Activated naive CD4-positive, alpha-beta T cell treated with anti-CD3 and anti-CD28 coated beads, Interleukin-2, amount 10 ng/mL, durations not matched to agents 7 days and 5 days (primary cell): ENCODE measurements at regions not wholly inside any gene's neighbourhood (a gene's known extent, or its start where the extent isn't known, plus 50 kb on each side); places are given as distances from the start of the nearest gene placed in this dataset.
A peak's percentile ranks its signal among the peaks of the same experiment; 100 is the strongest.

Experiments
- CTCF ChIA-PET: fragments of 350-600 bp; sonication (Branson Sonifier 250); formaldehyde crosslinking; loops from one replicate; lab custom pipeline; 2021; ENCODE audit warnings: antibody characterized with exemption; lab: Charles Lee
- DNase-seq: peaks from one replicate; pipeline ENCODE4 v3.0.0-alpha.2; 2020
- H3K27ac Mint-ChIP-seq: one replicate; pipeline ENCODE4 v1.8.0; 2021; ENCODE audit warnings: mild to moderate bottlenecking, moderate library complexity, mixed read lengths
- H3K27me3 Mint-ChIP-seq: one replicate; pipeline ENCODE4 v1.8.0; 2021; ENCODE audit warnings: mild to moderate bottlenecking, mixed read lengths
- H3K36me3 Mint-ChIP-seq: one replicate; pipeline ENCODE4 v1.8.0; 2021; ENCODE audit warnings: mixed read lengths
- H3K4me1 Mint-ChIP-seq: one replicate; pipeline ENCODE4 v1.8.0; 2021; ENCODE audit warnings: mixed read lengths
- H3K4me3 Mint-ChIP-seq: one replicate; pipeline ENCODE4 v1.8.0; 2021; ENCODE audit warnings: mild to moderate bottlenecking, moderate library complexity, mixed read lengths
- H3K9me3 Mint-ChIP-seq: one replicate; pipeline ENCODE4 v1.8.0; 2021; ENCODE audit warnings: mixed read lengths

GRCh38 chr5:74167206-74167929 lies 473.2 kb downstream of the ENC1 start:
- no peaks in the 10 kb centered on the region for H3K36me3 Mint-ChIP-seq
- H3K4me3 Mint-ChIP-seq: no peak overlapping the region
- no peaks in the 10 kb centered on the region for H3K9me3 Mint-ChIP-seq
- H3K27me3 Mint-ChIP-seq: peaks cover 12% of the 10 kb centered on the region
- H3K27ac Mint-ChIP-seq: no peak overlapping the region
- no peaks in the 10 kb centered on the region for H3K4me1 Mint-ChIP-seq
- CTCF ChIA-PET: no interaction called here
- no peak for DNase-seq

GRCh38 chr5:74166064-74166463 lies 474.5 kb downstream of the ENC1 start:
- no peak for DNase-seq
- H3K4me1 Mint-ChIP-seq: no peaks in the 10 kb centered on the region
- CTCF ChIA-PET: no interaction called here
- no peak overlapping the region for H3K27ac Mint-ChIP-seq
- no peak overlapping the region for H3K4me3 Mint-ChIP-seq
- no peaks in the 10 kb centered on the region for H3K36me3 Mint-ChIP-seq
- no peaks in the 10 kb centered on the region for H3K9me3 Mint-ChIP-seq
- H3K27me3 Mint-ChIP-seq: peaks cover 12% of the 10 kb centered on the region

GRCh38 chr5:74164725-74165235 lies 475.7 kb downstream of the ENC1 start:
- Mint-ChIP-seq H3K27me3 (peaks cover 8% of the 10 kb centered on the region), H3K4me1 (no peaks in the 10 kb centered on the region), H3K4me3 (no peak overlapping the region), H3K9me3 (no peaks in the 10 kb centered on the region), H3K27ac (peak overlapping the region; percentile 42), H3K36me3 (no peaks in the 10 kb centered on the region)
- DNase-seq: no peak
- CTCF ChIA-PET: no interaction called here

- Mint-ChIP-seq H3K27ac (no peak overlapping the region), H3K4me1 (no peaks in the 10 kb centered on the region), H3K36me3 (no peaks in the 10 kb centered on the region), H3K4me3 (no peak overlapping the region), H3K27me3 (peaks cover 8% of the 10 kb centered on the region), H3K9me3 (no peaks in the 10 kb centered on the region)
- DNase-seq: no peak
- CTCF ChIA-PET: no interaction called here
These were observed 478.0 kb downstream of the ENC1 start for GRCh38 chr5:74162524-74162923.

DNA sequence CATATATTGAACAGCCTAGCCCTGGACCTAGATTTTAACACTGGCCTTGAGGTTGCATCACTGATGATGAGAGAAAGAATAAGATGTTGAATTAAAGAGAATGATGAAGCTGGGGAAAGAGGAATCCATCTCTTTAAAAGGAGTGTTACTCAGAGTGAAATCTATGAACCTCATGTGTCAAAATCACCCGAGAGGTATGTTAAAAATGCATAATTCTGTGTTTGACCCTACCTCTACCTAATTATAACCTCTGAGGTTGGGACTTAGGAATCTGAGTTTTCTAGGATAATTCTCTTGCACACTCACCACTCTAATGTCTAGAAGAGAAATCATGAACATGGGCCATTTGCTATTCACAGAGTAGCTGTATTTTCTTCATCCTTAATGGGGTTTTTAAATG lies 479.4 kb downstream of the ENC1 start:
- CTCF ChIA-PET: no interaction called here
- no peak overlapping the region for H3K4me3 Mint-ChIP-seq
- H3K36me3 Mint-ChIP-seq: no peaks in the 10 kb centered on the region
- H3K9me3 Mint-ChIP-seq: no peaks in the 10 kb centered on the region
- no peak overlapping the region for H3K27ac Mint-ChIP-seq
- peaks cover 8% of the 10 kb centered on the region for H3K27me3 Mint-ChIP-seq
- H3K4me1 Mint-ChIP-seq: no peaks in the 10 kb centered on the region
- no peak for DNase-seq

DNA sequence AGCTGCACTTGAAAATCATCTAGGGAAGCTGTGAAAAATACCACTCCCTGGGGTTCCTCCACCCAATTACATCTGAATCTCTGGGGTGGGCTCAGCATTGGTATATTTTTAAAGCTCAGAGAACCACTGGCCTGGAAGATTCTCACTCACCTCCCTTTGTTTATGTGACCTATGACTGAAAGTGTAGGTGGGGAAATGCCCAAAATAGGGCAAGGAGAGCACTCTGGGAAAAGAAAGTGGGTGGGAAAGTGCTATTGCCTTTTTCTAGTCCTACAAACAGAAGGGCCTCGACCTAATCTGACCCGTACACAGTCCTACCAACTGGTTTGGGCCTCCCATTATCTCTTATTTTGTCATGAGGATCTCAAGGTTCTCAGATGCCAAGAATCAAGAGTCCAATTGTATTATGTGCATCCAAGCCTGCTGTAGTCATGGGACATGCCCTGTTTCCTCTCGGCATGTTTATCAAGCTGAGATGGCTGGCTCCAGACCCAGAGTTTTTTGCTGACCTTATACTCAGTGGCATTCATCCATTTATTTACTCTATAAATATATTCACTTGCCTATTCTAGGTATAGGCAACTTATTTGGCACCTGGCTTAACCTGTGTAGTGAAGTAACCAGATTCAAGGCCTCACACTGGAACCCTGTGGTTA lies 483.7 kb downstream of the ENC1 start:
- Mint-ChIP-seq H3K4me1 (no peaks in the 10 kb centered on the region), H3K9me3 (no peaks in the 10 kb centered on the region), H3K27ac (no peak overlapping the region), H3K27me3 (no peaks in the 10 kb centered on the region), H3K4me3 (no peak overlapping the region), H3K36me3 (no peaks in the 10 kb centered on the region)
- CTCF ChIA-PET: no interaction called here
- DNase-seq: no peak

DNA sequence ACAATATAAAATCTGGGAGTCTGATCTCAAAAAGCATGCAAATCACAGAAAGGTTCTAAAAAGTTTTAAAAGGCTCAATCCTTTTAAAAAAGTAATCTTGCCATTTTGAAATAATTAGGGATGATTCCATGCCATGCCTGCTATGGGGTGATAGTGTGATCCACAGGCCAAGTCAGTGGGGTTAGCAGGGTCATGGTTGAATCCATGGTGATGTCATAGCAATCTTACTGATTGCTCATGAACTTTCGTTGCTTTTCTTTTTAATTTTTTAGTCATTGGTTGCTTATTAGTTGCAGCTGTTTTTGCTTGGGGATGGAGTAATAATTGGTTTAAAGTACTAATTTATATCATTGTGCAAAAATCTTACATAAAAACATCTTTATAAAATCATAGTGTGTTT lies 485.0 kb downstream of the ENC1 start:
- CTCF ChIA-PET: no interaction called here
- Mint-ChIP-seq H3K9me3 (no peaks in the 10 kb centered on the region), H3K36me3 (no peaks in the 10 kb centered on the region), H3K4me3 (no peak overlapping the region), H3K27me3 (no peaks in the 10 kb centered on the region), H3K27ac (no peak overlapping the region), H3K4me1 (no peaks in the 10 kb centered on the region)
- no peak for DNase-seq

DNA sequence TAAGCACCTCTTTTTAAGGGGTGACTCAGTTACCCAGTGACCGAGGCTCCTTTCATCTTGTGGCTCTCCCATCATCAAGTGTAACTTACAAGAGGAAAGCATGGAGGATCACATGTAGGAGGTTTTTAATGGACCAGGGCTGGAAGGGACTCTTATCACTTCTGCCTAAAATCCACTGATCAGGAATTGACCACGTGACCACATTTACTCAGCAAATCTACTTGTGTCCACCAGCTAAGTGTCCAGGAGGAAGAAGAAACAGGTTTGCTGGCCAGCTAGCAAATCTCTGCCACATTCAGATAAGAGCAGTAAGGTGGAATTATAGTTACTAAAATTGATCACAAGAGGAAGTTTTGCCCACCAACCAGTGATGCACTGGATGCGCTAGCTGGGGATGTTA lies 486.0 kb downstream of the ENC1 start:
- no peaks in the 10 kb centered on the region for H3K9me3 Mint-ChIP-seq
- H3K27me3 Mint-ChIP-seq: no peaks in the 10 kb centered on the region
- no peak overlapping the region for H3K27ac Mint-ChIP-seq
- CTCF ChIA-PET: no interaction called here
- no peak for DNase-seq
- H3K36me3 Mint-ChIP-seq: no peaks in the 10 kb centered on the region
- H3K4me1 Mint-ChIP-seq: no peaks in the 10 kb centered on the region
- no peak overlapping the region for H3K4me3 Mint-ChIP-seq

DNA sequence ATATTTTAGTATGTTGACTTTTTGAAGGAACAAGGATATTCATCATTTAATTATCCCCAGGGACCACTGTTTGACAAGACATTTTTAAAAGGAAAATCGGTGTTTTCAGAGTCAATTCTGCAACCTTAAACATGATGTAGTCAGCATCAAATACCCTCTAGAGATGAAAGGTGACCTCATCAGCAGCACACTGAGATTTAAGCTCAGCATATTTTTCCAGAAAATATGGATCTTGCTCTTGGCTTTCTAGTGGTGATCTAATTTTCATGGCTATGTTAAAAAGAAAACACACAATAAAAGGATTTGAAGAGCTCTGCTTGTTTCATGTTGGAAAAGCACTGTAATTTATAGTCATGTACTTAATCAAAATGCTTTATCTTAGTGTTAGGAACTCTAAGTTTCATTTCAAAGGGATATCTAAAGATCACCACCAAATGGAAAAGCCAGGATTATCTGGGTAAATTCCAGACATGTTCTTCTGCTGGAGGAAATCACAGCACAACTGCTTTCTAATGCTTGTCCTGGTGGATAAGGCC lies 487.2 kb downstream of the ENC1 start:
- H3K4me1 Mint-ChIP-seq: no peaks in the 10 kb centered on the region
- H3K27ac Mint-ChIP-seq: no peak overlapping the region
- H3K27me3 Mint-ChIP-seq: no peaks in the 10 kb centered on the region
- no peaks in the 10 kb centered on the region for H3K9me3 Mint-ChIP-seq
- CTCF ChIA-PET: no interaction called here
- no peaks in the 10 kb centered on the region for H3K36me3 Mint-ChIP-seq
- no peak overlapping the region for H3K4me3 Mint-ChIP-seq
- no peak for DNase-seq

- CTCF ChIA-PET: no interaction called here
- Mint-ChIP-seq H3K4me1 (no peaks in the 10 kb centered on the region), H3K4me3 (no peak overlapping the region)
These were observed 487.8 kb downstream of the ENC1 start for GRCh38 chr5:74152625-74153254.

GRCh38 chr5:74152136-74152535 lies 488.4 kb downstream of the ENC1 start:
- Mint-ChIP-seq H3K36me3 (no peaks in the 10 kb centered on the region), H3K9me3 (no peaks in the 10 kb centered on the region), H3K4me1 (no peaks in the 10 kb centered on the region), H3K27me3 (no peaks in the 10 kb centered on the region), H3K4me3 (no peak overlapping the region), H3K27ac (no peak overlapping the region)
- DNase-seq: no peak
- CTCF ChIA-PET: no interaction called here

More at GRCh38 chr5:74152625-74153254, 487.8 kb downstream of the ENC1 start:
- no peaks in the 10 kb centered on the region for H3K36me3 Mint-ChIP-seq
- H3K27ac Mint-ChIP-seq: no peak overlapping the region
- no peaks in the 10 kb centered on the region for H3K27me3 Mint-ChIP-seq
- no peaks in the 10 kb centered on the region for H3K9me3 Mint-ChIP-seq
- no peak for DNase-seq

DNA sequence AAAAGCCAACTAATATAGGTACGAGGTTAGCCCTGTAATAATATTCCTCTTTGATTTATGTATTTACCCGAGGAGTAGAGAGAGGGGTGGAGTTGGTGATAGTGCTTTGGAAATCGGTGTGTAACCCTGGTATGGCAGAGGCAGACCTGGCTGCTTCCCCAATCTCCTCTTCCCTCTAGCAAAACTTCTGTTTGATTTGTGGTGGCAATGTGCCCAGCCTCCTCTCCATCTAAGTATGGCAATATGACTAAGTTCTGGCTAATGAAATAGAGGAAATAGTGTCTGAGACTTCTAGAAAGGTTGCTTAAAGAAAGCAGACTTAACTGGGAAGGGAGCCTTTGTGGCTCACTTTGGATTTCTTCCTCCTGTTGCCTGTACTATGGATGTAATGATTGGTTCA lies 491.1 kb downstream of the ENC1 start:
- no peak for DNase-seq
- H3K27ac Mint-ChIP-seq: no peak overlapping the region
- H3K27me3 Mint-ChIP-seq: no peaks in the 10 kb centered on the region
- no peak overlapping the region for H3K4me3 Mint-ChIP-seq
- no peaks in the 10 kb centered on the region for H3K36me3 Mint-ChIP-seq
- CTCF ChIA-PET: no interaction called here
- H3K9me3 Mint-ChIP-seq: no peaks in the 10 kb centered on the region
- no peaks in the 10 kb centered on the region for H3K4me1 Mint-ChIP-seq

GRCh38 chr5:74148321-74148720 lies 492.2 kb downstream of the ENC1 start:
- Mint-ChIP-seq H3K4me1 (no peaks in the 10 kb centered on the region), H3K36me3 (no peaks in the 10 kb centered on the region), H3K27me3 (no peaks in the 10 kb centered on the region), H3K27ac (no peak overlapping the region), H3K9me3 (no peaks in the 10 kb centered on the region), H3K4me3 (no peak overlapping the region)
- no peak for DNase-seq
- CTCF ChIA-PET: no interaction called here

GRCh38 chr5:74146796-74147195 lies 493.7 kb downstream of the ENC1 start:
- no peak overlapping the region for H3K27ac Mint-ChIP-seq
- no peaks in the 10 kb centered on the region for H3K27me3 Mint-ChIP-seq
- H3K36me3 Mint-ChIP-seq: no peaks in the 10 kb centered on the region
- H3K9me3 Mint-ChIP-seq: no peaks in the 10 kb centered on the region
- H3K4me3 Mint-ChIP-seq: no peak overlapping the region
- CTCF ChIA-PET: no interaction called here
- no peaks in the 10 kb centered on the region for H3K4me1 Mint-ChIP-seq
- no peak for DNase-seq

- Mint-ChIP-seq H3K27ac (no peak overlapping the region), H3K4me3 (no peak overlapping the region), H3K36me3 (no peaks in the 10 kb centered on the region), H3K4me1 (no peaks in the 10 kb centered on the region), H3K27me3 (no peaks in the 10 kb centered on the region), H3K9me3 (no peaks in the 10 kb centered on the region)
- CTCF ChIA-PET: no interaction called here
- DNase-seq: no peak
These were observed 494.6 kb downstream of the ENC1 start for GRCh38 chr5:74145951-74146350.
